ENCODE measurements at regions not wholly inside any gene's neighbourhood (a gene's known extent, or its start where the extent isn't known, plus 50 kb on each side); places are given as distances from the start of the nearest gene placed in this dataset.

- TF ChIP-seq, protein P1, sequence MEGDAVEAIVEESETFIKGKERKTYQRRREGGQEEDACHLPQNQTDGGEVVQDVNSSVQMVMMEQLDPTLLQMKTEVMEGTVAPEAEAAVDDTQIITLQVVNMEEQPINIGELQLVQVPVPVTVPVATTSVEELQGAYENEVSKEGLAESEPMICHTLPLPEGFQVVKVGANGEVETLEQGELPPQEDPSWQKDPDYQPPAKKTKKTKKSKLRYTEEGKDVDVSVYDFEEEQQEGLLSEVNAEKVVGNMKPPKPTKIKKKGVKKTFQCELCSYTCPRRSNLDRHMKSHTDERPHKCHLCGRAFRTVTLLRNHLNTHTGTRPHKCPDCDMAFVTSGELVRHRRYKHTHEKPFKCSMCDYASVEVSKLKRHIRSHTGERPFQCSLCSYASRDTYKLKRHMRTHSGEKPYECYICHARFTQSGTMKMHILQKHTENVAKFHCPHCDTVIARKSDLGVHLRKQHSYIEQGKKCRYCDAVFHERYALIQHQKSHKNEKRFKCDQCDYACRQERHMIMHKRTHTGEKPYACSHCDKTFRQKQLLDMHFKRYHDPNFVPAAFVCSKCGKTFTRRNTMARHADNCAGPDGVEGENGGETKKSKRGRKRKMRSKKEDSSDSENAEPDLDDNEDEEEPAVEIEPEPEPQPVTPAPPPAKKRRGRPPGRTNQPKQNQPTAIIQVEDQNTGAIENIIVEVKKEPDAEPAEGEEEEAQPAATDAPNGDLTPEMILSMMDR (IDR thresholded peaks at IDR 0.05; ENCODE audit: insufficient read depth, low read depth, low read length): no peak
- H3K4me3 ChIP-seq (ENCODE audit: low read depth, low read length): no peak overlapping the region
- DNase-seq (ENCODE audit: low read depth): no peak
Observed at GRCh38 chr4:35459045-35459444, 785.3 kb downstream of the ARAP2 start.

GRCh38 chr4:35461931-35462659 lies 782.2 kb downstream of the ARAP2 start:
- TF ChIP-seq, protein P1 (IDR thresholded peaks at IDR 0.05; ENCODE audit: insufficient read depth, low read depth, low read length): no peak
- H3K4me3 ChIP-seq (ENCODE audit: low read depth, low read length): no peak overlapping the region
- no peak for DNase-seq (ENCODE audit: low read depth)

- DNase-seq (ENCODE audit: low read depth): no peak
- TF ChIP-seq, protein P1 (IDR thresholded peaks at IDR 0.05; ENCODE audit: insufficient read depth, low read depth, low read length): no peak
- H3K4me3 ChIP-seq (ENCODE audit: low read depth, low read length): no peak overlapping the region
Observed at GRCh38 chr4:35463251-35463952, 780.9 kb downstream of the ARAP2 start.

- no peak overlapping the region for H3K4me3 ChIP-seq (ENCODE audit: low read depth, low read length)
- no peak for DNase-seq (ENCODE audit: low read depth)
- TF ChIP-seq, protein P1 (IDR thresholded peaks at IDR 0.05; ENCODE audit: insufficient read depth, low read depth, low read length): no peak
Observed at GRCh38 chr4:35464964-35465528, 779.3 kb downstream of the ARAP2 start.

- no peak for DNase-seq (ENCODE audit: low read depth)
- no peak overlapping the region for H3K4me3 ChIP-seq (ENCODE audit: low read depth, low read length)
- TF ChIP-seq, protein P1 (IDR thresholded peaks at IDR 0.05; ENCODE audit: insufficient read depth, low read depth, low read length): no peak
Observed at GRCh38 chr4:35491093-35491492, 753.2 kb downstream of the ARAP2 start.

GRCh38 chr4:35493977-35494376 lies 750.3 kb downstream of the ARAP2 start:
- no peak for DNase-seq (ENCODE audit: low read depth)
- no peak overlapping the region for H3K4me3 ChIP-seq (ENCODE audit: low read depth, low read length)
- TF ChIP-seq, protein P1 (IDR thresholded peaks at IDR 0.05; ENCODE audit: insufficient read depth, low read depth, low read length): no peak
